ENCODE measurements at regions not wholly inside any gene's neighbourhood (a gene's known extent, or its start where the extent isn't known, plus 50 kb on each side); places are given as distances from the start of the nearest gene placed in this dataset.
A peak's percentile ranks its signal among the peaks of the same experiment; 100 is the strongest.

GRCh38 chr5:133769842-133770241, 157.5 kb upstream of the FSTL4 start:
- no peak for DNase-seq (ENCODE audit: low spot score)

GRCh38 chr5:133763744-133764143, 151.4 kb upstream of the FSTL4 start:
- DNase-seq (ENCODE audit: low spot score), result no peak

GRCh38 chr5:133761632-133762031, 149.3 kb upstream of the FSTL4 start:
- DNase-seq (ENCODE audit: low spot score), result no peak

- DNase-seq (ENCODE audit: low spot score), result no peak
Observed at GRCh38 chr5:133760532-133760931, 148.2 kb upstream of the FSTL4 start.

GRCh38 chr5:133758641-133759040, 146.3 kb upstream of the FSTL4 start:
- no peak for DNase-seq (ENCODE audit: low spot score)

- DNase-seq (ENCODE audit: low spot score), result no peak
Observed at GRCh38 chr5:133757396-133757945, 145.1 kb upstream of the FSTL4 start.

- no peak for DNase-seq (ENCODE audit: low spot score)
Observed at GRCh38 chr5:133756756-133757155, 144.4 kb upstream of the FSTL4 start.

GRCh38 chr5:133756036-133756435, 143.7 kb upstream of the FSTL4 start:
- DNase-seq (ENCODE audit: low spot score), result no peak

GRCh38 chr5:133754575-133755169, 142.3 kb upstream of the FSTL4 start:
- peak; percentile 37 for DNase-seq (ENCODE audit: low spot score)

GRCh38 chr5:133753856-133754255, 141.5 kb upstream of the FSTL4 start:
- DNase-seq (ENCODE audit: low spot score), result no peak

- DNase-seq (ENCODE audit: low spot score), result no peak
Observed at GRCh38 chr5:133751846-133752245, 139.5 kb upstream of the FSTL4 start.

GRCh38 chr5:133751421-133751820, 139.1 kb upstream of the FSTL4 start:
- DNase-seq (ENCODE audit: low spot score), result no peak

- DNase-seq (ENCODE audit: low spot score), result no peak
Observed at GRCh38 chr5:133750856-133751255, 138.5 kb upstream of the FSTL4 start.

GRCh38 chr5:133750356-133750755, 138.0 kb upstream of the FSTL4 start:
- no peak for DNase-seq (ENCODE audit: low spot score)

GRCh38 chr5:133749331-133749985, 137.1 kb upstream of the FSTL4 start:
- no peak for DNase-seq (ENCODE audit: low spot score)

- DNase-seq (ENCODE audit: low spot score), result no peak
Observed at GRCh38 chr5:133746834-133747233, 134.5 kb upstream of the FSTL4 start.

- DNase-seq (ENCODE audit: low spot score), result no peak
Observed at GRCh38 chr5:133744960-133745308, 132.6 kb upstream of the FSTL4 start.

GRCh38 chr5:133744051-133744959, 132.0 kb upstream of the FSTL4 start:
- no peak for DNase-seq (ENCODE audit: low spot score)

GRCh38 chr5:133742431-133742988, 130.2 kb upstream of the FSTL4 start:
- peak; percentile 14 for DNase-seq (ENCODE audit: low spot score)

GRCh38 chr5:133741818-133742355, 129.5 kb upstream of the FSTL4 start:
- DNase-seq (ENCODE audit: low spot score), result no peak

GRCh38 chr5:133741396-133741795, 129.1 kb upstream of the FSTL4 start:
- DNase-seq (ENCODE audit: low spot score), result no peak

- DNase-seq (ENCODE audit: low spot score), result no peak
Observed at GRCh38 chr5:133739181-133739780, 126.9 kb upstream of the FSTL4 start.

Data from HuH-7 (cell line).